T-helper 2 cell (primary cell): ENCODE measurements at regions not wholly inside any gene's neighbourhood (a gene's known extent, or its start where the extent isn't known, plus 50 kb on each side); places are given as distances from the start of the nearest gene placed in this dataset.

ENCODE experiments used
- DNase-seq, 5 experiments: peaks; one replicate each; pipeline versions ENCODE4 v3.0.0 to v3.0.0-alpha.2; 2012 to 2022

- no peak for DNase-seq
Measured at GRCh38 chr12:46462641-46463355, 90.2 kb upstream of the SLC38A2 start.

- DNase-seq: no peak
Measured at GRCh38 chr12:46461907-46462640, 89.5 kb upstream of the SLC38A2 start.

GRCh38 chr12:46461459-46461858 is 88.9 kb upstream of the SLC38A2 start:
- DNase-seq: no peak

- peak in 1 of 5 experiments; percentile 28 for DNase-seq
Measured at GRCh38 chr12:46460682-46461210, 88.2 kb upstream of the SLC38A2 start.

GRCh38 chr12:46459861-46460545 is 87.4 kb upstream of the SLC38A2 start:
- DNase-seq: peak in 1 of 5 experiments; percentile 44

GRCh38 chr12:46459111-46459510 is 86.5 kb upstream of the SLC38A2 start:
- peak in 2 of 5 experiments; percentile 14 to 83 for DNase-seq

- peak in 2 of 5 experiments; percentile 3 to 84 for DNase-seq
Measured at GRCh38 chr12:46458500-46459102, 86.0 kb upstream of the SLC38A2 start.

GRCh38 chr12:46457958-46458357 is 85.4 kb upstream of the SLC38A2 start:
- no peak for DNase-seq

- no peak for DNase-seq
Measured at GRCh38 chr12:46456356-46457334, 84.1 kb upstream of the SLC38A2 start.

GRCh38 chr12:46455648-46456352 is 83.2 kb upstream of the SLC38A2 start:
- DNase-seq: no peak

- DNase-seq: peak in 1 of 5 experiments; percentile 64
Measured at GRCh38 chr12:46454981-46455380, 82.4 kb upstream of the SLC38A2 start.

GRCh38 chr12:46453428-46453827 is 80.9 kb upstream of the SLC38A2 start:
- no peak for DNase-seq

- DNase-seq: no peak
Measured at GRCh38 chr12:46452776-46453175, 80.2 kb upstream of the SLC38A2 start.

GRCh38 chr12:46452061-46452615 is 79.6 kb upstream of the SLC38A2 start:
- no peak for DNase-seq

GRCh38 chr12:46451276-46452021 is 78.9 kb upstream of the SLC38A2 start:
- no peak for DNase-seq

- no peak for DNase-seq
Measured at GRCh38 chr12:46450279-46450748, 77.7 kb upstream of the SLC38A2 start.

GRCh38 chr12:46449856-46450255 is 77.3 kb upstream of the SLC38A2 start:
- no peak for DNase-seq

GRCh38 chr12:46449316-46449715 is 76.7 kb upstream of the SLC38A2 start:
- no peak for DNase-seq

- DNase-seq: no peak
Measured at GRCh38 chr12:46446645-46447044, 74.1 kb upstream of the SLC38A2 start.
